ENCODE measurements at regions not wholly inside any gene's neighbourhood (a gene's known extent, or its start where the extent isn't known, plus 50 kb on each side); places are given as distances from the start of the nearest gene placed in this dataset.

- no peak for TF ChIP-seq TOX (CRISPR knock-in tag; IDR thresholded peaks at IDR 0.05; ENCODE audit: borderline replicate concordance)
- TF ChIP-seq PPARA (CRISPR knock-in tag; IDR thresholded peaks at IDR 0.05; ENCODE audit: borderline replicate concordance) = no peak
- TF ChIP-seq PATZ1 (CRISPR knock-in tag; IDR thresholded peaks at IDR 0.05; ENCODE audit: borderline replicate concordance) = no peak
- no peak for TF ChIP-seq TCF4 (CRISPR knock-in tag; IDR thresholded peaks at IDR 0.05; ENCODE audit: borderline replicate concordance)
- no peak for TF ChIP-seq TSHZ2 (CRISPR knock-in tag; IDR thresholded peaks at IDR 0.05)
- TF ChIP-seq, protein P1, sequence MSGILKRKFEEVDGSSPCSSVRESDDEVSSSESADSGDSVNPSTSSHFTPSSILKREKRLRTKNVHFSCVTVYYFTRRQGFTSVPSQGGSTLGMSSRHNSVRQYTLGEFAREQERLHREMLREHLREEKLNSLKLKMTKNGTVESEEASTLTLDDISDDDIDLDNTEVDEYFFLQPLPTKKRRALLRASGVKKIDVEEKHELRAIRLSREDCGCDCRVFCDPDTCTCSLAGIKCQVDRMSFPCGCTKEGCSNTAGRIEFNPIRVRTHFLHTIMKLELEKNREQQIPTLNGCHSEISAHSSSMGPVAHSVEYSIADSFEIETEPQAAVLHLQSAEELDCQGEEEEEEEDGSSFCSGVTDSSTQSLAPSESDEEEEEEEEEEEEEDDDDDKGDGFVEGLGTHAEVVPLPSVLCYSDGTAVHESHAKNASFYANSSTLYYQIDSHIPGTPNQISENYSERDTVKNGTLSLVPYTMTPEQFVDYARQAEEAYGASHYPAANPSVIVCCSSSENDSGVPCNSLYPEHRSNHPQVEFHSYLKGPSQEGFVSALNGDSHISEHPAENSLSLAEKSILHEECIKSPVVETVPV (CRISPR knock-in tag; IDR thresholded peaks at IDR 0.05) = no peak
- TF ChIP-seq ZC3H10 (CRISPR knock-in tag; IDR thresholded peaks at IDR 0.05) = no peak
- no peak for TF ChIP-seq ZFP3 (CRISPR knock-in tag; IDR thresholded peaks at IDR 0.05)
- no peak for TF ChIP-seq GLIS3 (CRISPR knock-in tag; IDR thresholded peaks at IDR 0.05)
- no peak for TF ChIP-seq ARNTL (CRISPR knock-in tag; IDR thresholded peaks at IDR 0.05; ENCODE audit: borderline replicate concordance, low read depth)
- no peak for TF ChIP-seq ESRRG (CRISPR knock-in tag; IDR thresholded peaks at IDR 0.05)
- TF ChIP-seq ZFP30 (CRISPR knock-in tag; IDR thresholded peaks at IDR 0.05) = no peak
- TF ChIP-seq ISL1 (CRISPR knock-in tag; IDR thresholded peaks at IDR 0.05) = no peak
- TF ChIP-seq CSDC2 (CRISPR knock-in tag; IDR thresholded peaks at IDR 0.05) = no peak
- TF ChIP-seq ZNF565 (CRISPR knock-in tag; conservative IDR thresholded peaks at IDR 0.05; ENCODE audit: low read depth) = no peak
- TF ChIP-seq, protein P2, sequence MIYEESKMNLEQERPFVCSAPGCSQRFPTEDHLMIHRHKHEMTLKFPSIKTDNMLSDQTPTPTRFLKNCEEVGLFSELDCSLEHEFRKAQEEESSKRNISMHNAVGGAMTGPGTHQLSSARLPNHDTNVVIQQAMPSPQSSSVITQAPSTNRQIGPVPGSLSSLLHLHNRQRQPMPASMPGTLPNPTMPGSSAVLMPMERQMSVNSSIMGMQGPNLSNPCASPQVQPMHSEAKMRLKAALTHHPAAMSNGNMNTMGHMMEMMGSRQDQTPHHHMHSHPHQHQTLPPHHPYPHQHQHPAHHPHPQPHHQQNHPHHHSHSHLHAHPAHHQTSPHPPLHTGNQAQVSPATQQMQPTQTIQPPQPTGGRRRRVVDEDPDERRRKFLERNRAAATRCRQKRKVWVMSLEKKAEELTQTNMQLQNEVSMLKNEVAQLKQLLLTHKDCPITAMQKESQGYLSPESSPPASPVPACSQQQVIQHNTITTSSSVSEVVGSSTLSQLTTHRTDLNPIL (CRISPR knock-in tag; IDR thresholded peaks at IDR 0.05; ENCODE audit: low read depth) = no peak
- no peak for TF ChIP-seq POU6F1 (CRISPR knock-in tag; IDR thresholded peaks at IDR 0.05; ENCODE audit: borderline replicate concordance, low read depth)
- TF ChIP-seq OSR1 (CRISPR knock-in tag; IDR thresholded peaks at IDR 0.05) = no peak
- no peak for ATAC-seq
Observed at GRCh38 chr5:8176101-8176693, 307.2 kb downstream of the MTRR start.

- peak; percentile 90 for ATAC-seq
- no peak for TF ChIP-seq BACH2 (CRISPR knock-in tag; IDR thresholded peaks at IDR 0.05; ENCODE audit: borderline replicate concordance)
- no peak for TF ChIP-seq ARNTL (CRISPR knock-in tag; IDR thresholded peaks at IDR 0.05; ENCODE audit: borderline replicate concordance, low read depth)
- TF ChIP-seq, protein P2 (CRISPR knock-in tag; IDR thresholded peaks at IDR 0.05; ENCODE audit: low read depth) = no peak
- no peak for TF ChIP-seq TSHZ2 (CRISPR knock-in tag; IDR thresholded peaks at IDR 0.05)
- no peak for TF ChIP-seq TCF4 (CRISPR knock-in tag; IDR thresholded peaks at IDR 0.05; ENCODE audit: borderline replicate concordance)
- TF ChIP-seq PATZ1 (CRISPR knock-in tag; IDR thresholded peaks at IDR 0.05; ENCODE audit: borderline replicate concordance) = no peak
- no peak for TF ChIP-seq PPARA (CRISPR knock-in tag; IDR thresholded peaks at IDR 0.05; ENCODE audit: borderline replicate concordance)
- no peak for TF ChIP-seq ESRRG (CRISPR knock-in tag; IDR thresholded peaks at IDR 0.05)
- TF ChIP-seq ZNF8 (CRISPR knock-in tag; IDR thresholded peaks at IDR 0.05) = no peak
- TF ChIP-seq RARB (CRISPR knock-in tag; IDR thresholded peaks at IDR 0.05) = no peak
Observed at GRCh38 chr5:8184455-8185063, 315.6 kb downstream of the MTRR start.

All from SK-N-SH treated with all-trans-retinoic acid at 6 μM for 48 hours (cell line).